Aorta (tissue), 5 donors: ENCODE measurements at regions not wholly inside any gene's neighbourhood (a gene's known extent, or its start where the extent isn't known, plus 50 kb on each side); places are given as distances from the start of the nearest gene placed in this dataset.

Experiments used
- ATAC-seq: fragments of 200-7000 bp; cut with Tn5 transposase; one replicate; pipeline ENCODE4 v1.9.1; 2022; ENCODE audit warnings: moderate library complexity; ENCODE audit not compliant: low FRiP score
- DNase-seq, 2 donors: peaks; one replicate each; pipeline ENCODE4 v3.0.0-alpha.2; 2020
- H3K27ac ChIP-seq, 2 donors: one replicate each; pipeline ENCODE4 v1.5.1; 2013; ENCODE audit warnings: low read length in 2 of 2, mild to moderate bottlenecking in 2 of 2, moderate library complexity in 2 of 2, control low read depth in 1 of 2, inconsistent platforms in 1 of 2, low read depth in 1 of 2
- H3K27me3 ChIP-seq, 2 donors: one replicate each; pipeline ENCODE4 v1.6.1; 2013; ENCODE audit warnings: control low read depth in 1 of 2, low read length in 1 of 2, mild to moderate bottlenecking in 1 of 2, moderate library complexity in 1 of 2; ENCODE audit not compliant: insufficient read depth in 2 of 2, control insufficient read depth in 1 of 2
- H3K36me3 ChIP-seq, 2 donors: one replicate each; pipeline ENCODE4 v1.6.1; 2013; ENCODE audit warnings: control low read depth in 1 of 2, low read length in 1 of 2, mild to moderate bottlenecking in 1 of 2; ENCODE audit not compliant: insufficient read depth in 2 of 2, control insufficient read depth in 1 of 2
- H3K4me1 ChIP-seq, 2 donors: one replicate each; pipeline ENCODE4 v1.6.1; 2013; ENCODE audit warnings: low read length in 2 of 2, control low read depth in 1 of 2, mild to moderate bottlenecking in 1 of 2, moderate library complexity in 1 of 2; ENCODE audit not compliant: insufficient read depth in 2 of 2, control insufficient read depth in 1 of 2
- H3K4me3 ChIP-seq, 2 donors: one replicate each; pipeline ENCODE4 v1.5.1; 2013; ENCODE audit warnings: low read length in 2 of 2, control low read depth in 1 of 2, mild to moderate bottlenecking in 1 of 2
- H3K9me3 ChIP-seq: one replicate; pipeline ENCODE4 v1.6.1; 2013; ENCODE audit warnings: mild to moderate bottlenecking, low read length; ENCODE audit not compliant: control insufficient read depth
- WGBS, 2 donors: extraction: QIAGEN DNeasy Blood & Tissue Kit; methylation state at CpG; one replicate each; pipeline ENCODE4 v1.1.7; 2013; 5-methylcytosine and 5-hydroxymethylcytosine counted together
- intact Hi-C, 2 donors: fragments of 100-400 bp; cut with DNase I; formaldehyde crosslinking; loops; one replicate each; pipeline versions ENCODE4 v1.14.2 to v1.15.0; 2022
- donor health status: healthy with polysubstance abuse.
- donor health status: Bipolar disorder and iron deficiency.
- donor health status: DM: no; HTN: no; CAD: no.
- donor health status: DM: no; HTN: no; CAD: no.
- donor health status: DM: yes; HTN: yes; CAD: no.

DNA sequence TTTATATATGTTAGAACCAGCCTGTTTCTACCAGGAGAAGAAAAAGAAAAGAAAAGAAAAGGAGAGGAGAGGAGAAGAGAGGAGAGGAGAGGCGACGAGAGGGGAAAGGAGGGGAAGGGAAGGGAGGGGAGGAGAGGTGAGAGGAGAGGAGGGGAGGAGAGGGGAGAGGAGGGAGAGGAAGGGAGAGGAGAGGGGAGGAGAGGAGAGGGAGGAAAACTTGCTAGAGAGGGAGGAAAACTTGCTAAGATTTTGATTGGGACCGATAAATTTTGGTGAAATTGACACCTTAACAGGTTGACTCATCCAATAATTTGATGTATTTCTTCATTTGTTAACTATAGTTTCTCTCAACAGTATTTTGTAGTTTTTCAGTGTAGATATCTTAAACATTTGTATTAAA is 164.0 kb upstream of the SYT1 start:
- DNase-seq (no peak), ATAC-seq (no peak)
- Histone ChIP-seq H3K9me3 (no peaks in the 10 kb centered on the region), H3K36me3 (no peaks in the 10 kb centered on the region), H3K4me1 (no peaks in the 10 kb centered on the region), H3K4me3 (no peak overlapping the region), H3K27ac (no peak overlapping the region), H3K27me3 (no peaks in the 10 kb centered on the region)
- intact Hi-C loops: no loop called here
- WGBS, 2 donors: 80 to 82% methylated on average over 3 of the region's 3 CpGs

DNA sequence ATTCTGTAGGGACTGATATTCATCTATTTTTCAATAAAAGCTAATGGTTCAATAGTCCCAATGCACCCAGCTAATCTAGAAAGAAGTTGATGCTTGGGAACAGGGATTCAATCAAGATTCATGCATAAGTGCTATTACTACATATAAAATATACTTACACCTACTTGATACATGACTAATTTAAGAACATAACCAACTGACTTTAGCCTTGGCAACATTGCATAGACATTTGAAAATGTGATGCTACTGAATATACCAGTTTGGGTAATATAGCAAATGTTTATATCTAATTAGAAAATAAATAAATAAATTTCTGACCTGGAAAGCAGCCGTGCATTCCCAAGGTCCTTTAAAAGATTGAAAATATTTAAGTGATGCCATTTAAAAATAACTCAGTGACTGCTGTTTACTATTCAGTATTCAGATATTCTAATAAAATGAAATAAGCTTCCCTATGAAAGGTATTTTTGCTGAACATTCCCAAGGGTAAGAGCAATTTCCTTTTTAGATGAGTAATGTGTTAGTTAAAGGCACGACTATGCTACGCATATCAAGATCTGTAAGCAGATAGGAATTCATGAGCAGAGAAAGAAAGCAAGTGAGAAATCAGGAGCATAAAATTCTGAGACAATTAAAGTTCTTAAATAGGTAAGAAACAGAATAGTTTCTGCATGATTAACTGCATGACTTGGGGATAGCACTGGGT is 160.6 kb upstream of the SYT1 start:
- no peaks in the 10 kb centered on the region for H3K27me3 ChIP-seq
- no peaks in the 10 kb centered on the region for H3K9me3 ChIP-seq
- 10 to 15% methylated on average over 3 of the region's 3 CpGs for WGBS, 2 donors
- intact Hi-C loops: no loop called here
- ATAC-seq: no peak
- no peak overlapping the region for H3K27ac ChIP-seq
- no peak for DNase-seq
- no peaks in the 10 kb centered on the region for H3K4me1 ChIP-seq
- no peak overlapping the region for H3K4me3 ChIP-seq
- H3K36me3 ChIP-seq: no peaks in the 10 kb centered on the region

DNA sequence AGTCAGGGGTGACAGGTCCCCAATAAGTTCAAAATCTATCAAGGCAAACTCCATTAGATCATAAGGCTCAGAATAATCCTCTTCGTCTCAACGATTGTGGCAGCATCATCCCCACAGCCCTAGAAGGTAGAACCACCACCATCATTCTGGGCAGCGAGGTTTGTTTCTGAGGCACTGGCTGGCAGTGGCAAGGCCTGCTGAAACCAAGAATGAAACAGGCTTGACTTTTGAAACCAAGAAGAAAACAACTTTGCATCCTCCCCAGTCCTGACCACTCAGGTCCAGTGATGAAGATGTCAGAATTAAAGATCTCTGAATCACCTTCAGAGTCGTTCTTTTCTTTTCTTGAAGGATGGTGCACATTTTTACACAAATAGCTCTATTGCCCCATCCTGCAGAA is 152.6 kb upstream of the SYT1 start:
- Histone ChIP-seq H3K9me3 (no peaks in the 10 kb centered on the region), H3K27me3 (no peaks in the 10 kb centered on the region), H3K27ac (no peak overlapping the region), H3K36me3 (no peaks in the 10 kb centered on the region), H3K4me3 (no peak overlapping the region), H3K4me1 (no peaks in the 10 kb centered on the region)
- WGBS, 2 donors: 89% methylated on average over 4 of the region's 4 CpGs
- ATAC-seq (no peak), DNase-seq (no peak)
- intact Hi-C loops: no loop called here

DNA sequence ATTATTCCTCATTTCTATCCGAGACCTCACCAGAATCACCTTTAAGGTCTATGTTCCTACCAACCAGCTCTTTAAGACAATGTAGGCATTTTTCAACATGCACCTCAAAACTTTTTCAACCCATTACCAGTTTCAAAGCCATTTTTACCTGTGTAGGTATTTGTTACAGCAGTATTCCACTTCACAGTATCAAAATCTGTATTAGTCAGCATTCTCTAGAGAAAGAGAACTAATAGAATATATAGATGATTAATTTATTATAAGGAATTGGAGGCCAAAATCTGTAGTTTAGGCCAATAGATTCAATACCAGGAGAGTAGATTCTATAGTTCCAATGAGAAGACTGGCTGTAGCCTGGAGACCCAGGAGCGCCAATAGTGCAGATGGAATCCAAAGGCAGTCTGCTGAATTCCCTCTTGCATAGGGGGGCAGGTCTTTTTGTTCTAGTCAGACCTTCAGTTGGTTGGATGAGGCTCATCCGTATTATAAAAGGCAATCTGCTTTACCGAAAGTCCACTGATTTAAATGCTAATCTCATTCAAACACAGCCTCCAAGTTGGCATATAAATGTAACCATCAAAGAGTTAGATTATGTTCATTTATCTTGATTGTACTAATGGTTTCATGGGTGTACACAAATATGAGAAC is 151.6 kb upstream of the SYT1 start:
- no peaks in the 10 kb centered on the region for H3K36me3 ChIP-seq
- no peak for DNase-seq
- no peak for ATAC-seq
- H3K27ac ChIP-seq: no peak overlapping the region
- no peaks in the 10 kb centered on the region for H3K9me3 ChIP-seq
- no peak overlapping the region for H3K4me3 ChIP-seq
- no peaks in the 10 kb centered on the region for H3K27me3 ChIP-seq
- WGBS, 2 donors: 75 to 86% methylated on average over 4 of the region's 4 CpGs
- no peaks in the 10 kb centered on the region for H3K4me1 ChIP-seq
- intact Hi-C loops: no loop called here

DNA sequence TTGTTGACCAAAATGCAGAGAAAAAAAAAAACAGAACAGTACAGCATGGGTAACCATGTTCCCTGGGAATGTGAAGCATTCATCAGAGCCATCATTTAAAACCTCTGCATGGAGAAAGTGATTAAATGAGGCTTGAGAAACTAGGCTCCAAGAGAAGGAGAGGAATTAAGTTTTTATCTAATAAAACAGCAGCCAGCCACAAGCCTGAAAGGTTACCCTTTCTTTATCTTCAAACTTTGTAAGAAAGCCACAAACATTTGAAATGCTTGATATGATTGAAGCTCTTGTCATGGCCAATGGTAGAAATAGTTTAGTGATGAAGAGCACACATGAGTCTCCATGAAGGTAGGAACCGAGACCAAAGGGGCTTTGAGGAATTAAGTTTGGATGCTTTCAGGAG is 144.9 kb upstream of the SYT1 start:
- Histone ChIP-seq H3K27me3 (no peaks in the 10 kb centered on the region), H3K4me3 (no peak overlapping the region), H3K4me1 (no peaks in the 10 kb centered on the region), H3K9me3 (no peaks in the 10 kb centered on the region), H3K27ac (no peak overlapping the region), H3K36me3 (no peaks in the 10 kb centered on the region)
- ATAC-seq (no peak), DNase-seq (no peak)
- intact Hi-C loops: no loop called here
- 59 to 65% methylated on average over 1 of the region's 1 CpG for WGBS, 2 donors

DNA sequence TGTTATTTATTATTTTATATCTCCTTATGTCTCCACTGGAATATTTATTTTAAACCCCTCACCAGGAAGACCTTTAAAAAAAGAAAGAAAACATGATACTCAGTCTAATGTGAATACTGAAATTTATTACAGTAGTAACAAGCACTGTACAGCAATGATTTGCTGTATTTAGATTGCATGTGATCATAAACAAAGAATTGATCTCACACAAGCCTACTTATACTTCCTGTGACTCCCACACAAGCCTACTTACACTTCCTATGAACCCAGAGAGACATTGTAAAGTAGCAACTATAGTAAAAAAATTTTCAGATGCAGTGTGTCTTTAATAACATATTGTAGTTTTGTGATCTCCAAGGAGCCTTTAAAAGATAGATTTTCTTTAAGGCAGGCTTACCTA is 142.7 kb upstream of the SYT1 start:
- no peak for ATAC-seq
- intact Hi-C loops: no loop called here

DNA sequence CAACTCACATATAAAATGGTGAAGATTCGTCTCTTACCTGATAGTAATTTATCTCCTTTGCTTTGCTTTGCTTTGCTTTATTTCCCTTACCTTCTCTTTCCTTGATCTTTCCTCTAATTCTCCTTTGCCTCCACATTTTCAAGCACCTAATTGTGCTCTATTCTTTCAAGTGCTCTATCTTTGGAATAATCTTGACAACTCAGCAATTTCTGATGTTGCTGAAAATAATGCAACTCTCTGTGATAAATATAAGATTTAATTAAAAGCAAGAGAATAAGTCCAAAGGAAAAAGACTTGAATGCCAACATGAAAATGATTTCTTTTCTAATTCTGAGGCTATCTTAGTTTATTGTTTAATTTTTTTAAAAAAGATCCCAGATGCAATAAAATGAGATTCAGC is 139.5 kb upstream of the SYT1 start:
- no peak overlapping the region for H3K4me3 ChIP-seq
- ATAC-seq: no peak
- no peak for DNase-seq
- no peaks in the 10 kb centered on the region for H3K27me3 ChIP-seq
- intact Hi-C loops: no loop called here
- no peaks in the 10 kb centered on the region for H3K4me1 ChIP-seq
- no peak overlapping the region for H3K27ac ChIP-seq
- no peaks in the 10 kb centered on the region for H3K9me3 ChIP-seq
- WGBS, 2 donors: 73 to 76% methylated on average over 1 of the region's 1 CpG
- no peaks in the 10 kb centered on the region for H3K36me3 ChIP-seq

More for the DNA sequence above, 142.7 kb upstream of the SYT1 start:
- Histone ChIP-seq H3K27me3 (no peaks in the 10 kb centered on the region), H3K27ac (no peak overlapping the region), H3K36me3 (no peaks in the 10 kb centered on the region), H3K9me3 (no peaks in the 10 kb centered on the region), H3K4me3 (no peak overlapping the region), H3K4me1 (no peaks in the 10 kb centered on the region)
- no peak for DNase-seq

DNA sequence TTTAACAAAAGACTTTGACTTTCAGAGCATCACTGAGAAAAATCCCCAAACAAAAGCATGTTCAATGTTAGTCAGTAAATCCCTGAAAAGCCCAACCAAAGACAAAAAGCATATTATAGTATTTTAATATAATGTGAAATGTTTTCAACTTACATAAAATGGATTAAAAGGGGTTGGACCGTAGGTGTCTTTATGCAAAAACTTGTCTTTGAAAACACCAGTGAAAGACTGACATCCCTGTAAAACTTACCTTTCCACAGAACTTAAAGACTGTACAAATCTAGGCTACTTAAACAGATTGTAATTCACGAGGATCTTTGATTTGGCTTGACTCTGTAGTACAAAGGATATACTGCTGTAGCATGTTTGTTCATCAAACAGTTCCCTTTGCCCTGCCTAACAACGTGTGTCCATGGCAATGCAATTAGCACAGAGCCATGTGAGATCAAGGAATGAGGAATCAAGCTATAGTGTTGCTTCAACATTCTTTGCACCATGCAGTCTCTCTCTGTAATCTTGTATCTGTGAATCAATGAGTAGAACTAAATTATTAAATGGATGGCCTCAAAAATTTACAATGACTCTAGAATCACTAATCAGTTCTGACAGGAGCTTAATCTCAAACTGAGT is 138.5 kb upstream of the SYT1 start:
- no peaks in the 10 kb centered on the region for H3K9me3 ChIP-seq
- no peaks in the 10 kb centered on the region for H3K4me1 ChIP-seq
- H3K4me3 ChIP-seq: no peak overlapping the region
- ATAC-seq: no peak
- DNase-seq: no peak
- H3K27ac ChIP-seq: no peak overlapping the region
- WGBS, 2 donors: 31 to 40% methylated on average over 3 of the region's 3 CpGs
- no peaks in the 10 kb centered on the region for H3K27me3 ChIP-seq
- intact Hi-C loops: no loop called here
- no peaks in the 10 kb centered on the region for H3K36me3 ChIP-seq

DNA sequence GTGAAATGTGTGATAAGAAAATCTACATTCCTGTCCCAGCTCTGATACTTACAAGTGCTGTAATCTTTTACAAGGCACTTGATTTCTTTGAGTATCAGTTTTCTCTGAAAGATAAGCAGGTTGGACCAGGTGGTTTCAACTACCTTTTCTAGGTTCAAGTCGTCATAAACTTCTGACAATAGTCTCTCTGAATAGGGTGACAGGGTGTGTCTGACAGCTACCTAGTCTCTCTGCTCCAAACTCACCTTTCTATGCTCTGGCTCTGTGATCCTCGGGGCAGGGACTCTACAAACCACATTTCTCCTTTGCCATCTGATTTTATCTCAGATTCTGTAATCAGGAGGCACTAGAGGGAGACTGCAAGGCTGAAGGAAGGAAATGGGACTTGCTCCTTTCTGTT is 137.7 kb upstream of the SYT1 start:
- H3K27me3 ChIP-seq: no peaks in the 10 kb centered on the region
- no peaks in the 10 kb centered on the region for H3K4me1 ChIP-seq
- WGBS, 2 donors: 64 to 67% methylated on average over 2 of the region's 2 CpGs
- H3K27ac ChIP-seq: no peak overlapping the region
- no peak overlapping the region for H3K4me3 ChIP-seq
- intact Hi-C loops: no loop called here
- H3K9me3 ChIP-seq: no peaks in the 10 kb centered on the region
- ATAC-seq (no peak), DNase-seq (no peak)
- no peaks in the 10 kb centered on the region for H3K36me3 ChIP-seq
